ENCODE measurements at regions not wholly inside any gene's neighbourhood (a gene's known extent, or its start where the extent isn't known, plus 50 kb on each side); places are given as distances from the start of the nearest gene placed in this dataset.

GRCh38 chr9:8074713-8075286 is 275.2 kb upstream of the DMAC1 start:
- DNase-seq, result no peak

- DNase-seq, result no peak
These were observed 271.8 kb upstream of the DMAC1 start for GRCh38 chr9:8071445-8071798.

GRCh38 chr9:8070779-8071444 is 271.3 kb upstream of the DMAC1 start:
- no peak for DNase-seq

GRCh38 chr9:8062459-8062858 is 262.9 kb upstream of the DMAC1 start:
- no peak for DNase-seq

- DNase-seq, result no peak
These were observed 253.9 kb upstream of the DMAC1 start for GRCh38 chr9:8053501-8053900.

- DNase-seq, result no peak
These were observed 253.4 kb upstream of the DMAC1 start for GRCh38 chr9:8052991-8053390.

- no peak for DNase-seq
These were observed 238.2 kb upstream of the DMAC1 start for GRCh38 chr9:8037745-8038144.

- no peak for DNase-seq
These were observed 237.4 kb upstream of the DMAC1 start for GRCh38 chr9:8036914-8037524.

- DNase-seq, result no peak
These were observed 234.2 kb upstream of the DMAC1 start for GRCh38 chr9:8033794-8034193.

GRCh38 chr9:8030095-8030494 is 230.5 kb upstream of the DMAC1 start:
- no peak for DNase-seq

GRCh38 chr9:8027351-8027750 is 227.8 kb upstream of the DMAC1 start:
- no peak for DNase-seq

GRCh38 chr9:8025551-8025950 is 226.0 kb upstream of the DMAC1 start:
- DNase-seq, result no peak

GRCh38 chr9:8020186-8020585 is 220.6 kb upstream of the DMAC1 start:
- no peak for DNase-seq

GRCh38 chr9:8019636-8020035 is 220.1 kb upstream of the DMAC1 start:
- DNase-seq, result no peak

GRCh38 chr9:8014997-8015682 is 215.6 kb upstream of the DMAC1 start:
- DNase-seq, result no peak

- no peak for DNase-seq
These were observed 213.4 kb upstream of the DMAC1 start for GRCh38 chr9:8012986-8013385.

- DNase-seq, result no peak
These were observed 212.4 kb upstream of the DMAC1 start for GRCh38 chr9:8011974-8012373.

- no peak for DNase-seq
These were observed 197.0 kb upstream of the DMAC1 start for GRCh38 chr9:7996558-7996957.

GRCh38 chr9:7988644-7989280 is 189.2 kb upstream of the DMAC1 start:
- no peak for DNase-seq

- DNase-seq, result no peak
These were observed 185.1 kb upstream of the DMAC1 start for GRCh38 chr9:7984692-7985091.

GRCh38 chr9:7984203-7984602 is 184.6 kb upstream of the DMAC1 start:
- DNase-seq, result no peak

- DNase-seq, result no peak
These were observed 183.9 kb upstream of the DMAC1 start for GRCh38 chr9:7983490-7983889.

- DNase-seq, result no peak
These were observed 183.3 kb upstream of the DMAC1 start for GRCh38 chr9:7982907-7983306.

All from AML-193 (cell line).